Fibroblast of skin of right biceps (primary cell): ENCODE measurements at regions not wholly inside any gene's neighbourhood (a gene's known extent, or its start where the extent isn't known, plus 50 kb on each side); places are given as distances from the start of the nearest gene placed in this dataset.

ENCODE experiments used
- DNase-seq: peaks from one replicate; pipeline ENCODE4 v3.0.0-alpha.2; 2013

GRCh38 chr10:36191009-36191408 lies 548.9 kb upstream of the FZD8 start:
- no peak for DNase-seq

GRCh38 chr10:36188461-36188860 lies 546.4 kb upstream of the FZD8 start:
- no peak for DNase-seq

- no peak for DNase-seq
These were observed 546.0 kb upstream of the FZD8 start for GRCh38 chr10:36188080-36188453.

- no peak for DNase-seq
These were observed 545.4 kb upstream of the FZD8 start for GRCh38 chr10:36187380-36188079.

- no peak for DNase-seq
These were observed 543.0 kb upstream of the FZD8 start for GRCh38 chr10:36185097-36185496.

- peak; percentile 10 for DNase-seq
These were observed 541.6 kb upstream of the FZD8 start for GRCh38 chr10:36183726-36184125.

GRCh38 chr10:36183056-36183455 lies 541.0 kb upstream of the FZD8 start:
- DNase-seq: peak; percentile 6

- no peak for DNase-seq
These were observed 540.5 kb upstream of the FZD8 start for GRCh38 chr10:36182606-36183005.

GRCh38 chr10:36182179-36182566 lies 540.1 kb upstream of the FZD8 start:
- no peak for DNase-seq

- peak; percentile 73 for DNase-seq
These were observed 539.5 kb upstream of the FZD8 start for GRCh38 chr10:36181426-36182178.

- no peak for DNase-seq
These were observed 536.5 kb upstream of the FZD8 start for GRCh38 chr10:36178616-36179015.

GRCh38 chr10:36177071-36177470 lies 535.0 kb upstream of the FZD8 start:
- DNase-seq: no peak

- DNase-seq: no peak
These were observed 533.9 kb upstream of the FZD8 start for GRCh38 chr10:36175954-36176353.

- DNase-seq: no peak
These were observed 531.3 kb upstream of the FZD8 start for GRCh38 chr10:36173364-36173763.

- peak; percentile 86 for DNase-seq
These were observed 530.2 kb upstream of the FZD8 start for GRCh38 chr10:36171953-36172940.

GRCh38 chr10:36171556-36171952 lies 529.5 kb upstream of the FZD8 start:
- peak; percentile 24 for DNase-seq

- no peak for DNase-seq
These were observed 528.9 kb upstream of the FZD8 start for GRCh38 chr10:36170943-36171501.

GRCh38 chr10:36170142-36170719 lies 528.1 kb upstream of the FZD8 start:
- no peak for DNase-seq

GRCh38 chr10:36168777-36169176 lies 526.7 kb upstream of the FZD8 start:
- no peak for DNase-seq

- no peak for DNase-seq
These were observed 522.7 kb upstream of the FZD8 start for GRCh38 chr10:36164556-36165504.

GRCh38 chr10:36163827-36164226 lies 521.7 kb upstream of the FZD8 start:
- no peak for DNase-seq
